ENCODE measurements at regions not wholly inside any gene's neighbourhood (a gene's known extent, or its start where the extent isn't known, plus 50 kb on each side); places are given as distances from the start of the nearest gene placed in this dataset.

- TF ChIP-seq POLR2A (IDR thresholded peaks at IDR 0.05) (no peak), CTCF (IDR thresholded peaks at IDR 0.05) (no peak)
Measured at GRCh38 chr2:217147818-217148217, 288.0 kb upstream of the TNP1 start.
